Spleen (tissue), 11 donors: ENCODE measurements at regions not wholly inside any gene's neighbourhood (a gene's known extent, or its start where the extent isn't known, plus 50 kb on each side); places are given as distances from the start of the nearest gene placed in this dataset.

Source experiments
- DNase-seq: peaks from one replicate; pipeline ENCODE4 v3.0.0-alpha.2; 2020
- H3K27ac ChIP-seq, 8 donors: fragments of 200-600 bp; sonication (generic) in 7 of 8; 1 replicate in 4 of 8; 2 replicates in 4 of 8; pipeline versions ENCODE4 v1.5.0 to v1.8.0; 2016 to 2021; ENCODE audit warnings: inconsistent platforms in 4 of 8, mild to moderate bottlenecking in 4 of 8, moderate library complexity in 1 of 8
- H3K27me3 ChIP-seq, 7 donors: fragments of 200-600 bp; sonication (generic) in 6 of 7; replicated peaks in 1 of 7; 1 replicate in 4 of 7; 2 replicates in 3 of 7; pipeline versions ENCODE4 v1.5.0 to v1.8.0; 2016 to 2021; ENCODE audit warnings: inconsistent platforms in 3 of 7, mild to moderate bottlenecking in 1 of 7
- H3K36me3 ChIP-seq, 6 donors: fragments of 200-600 bp; sonication (generic) in 5 of 6; 1 replicate in 4 of 6; 2 replicates in 2 of 6; pipeline versions ENCODE4 v1.5.0 to v1.8.0; 2016 to 2021; ENCODE audit warnings: inconsistent platforms in 2 of 6
- H3K4me1 ChIP-seq, 6 donors: fragments of 200-600 bp; sonication (generic) in 5 of 6; 1 replicate in 3 of 6; 2 replicates in 3 of 6; pipeline versions ENCODE4 v1.5.0 to v1.8.0; 2016 to 2021; ENCODE audit warnings: inconsistent platforms in 3 of 6
- H3K4me3 ChIP-seq, 8 donors: fragments of 200-600 bp; sonication (generic) in 7 of 8; 1 replicate in 4 of 8; 2 replicates in 4 of 8; pipeline versions ENCODE4 v1.5.0 to v1.8.0; 2016 to 2021; ENCODE audit warnings: inconsistent platforms in 4 of 8, mild to moderate bottlenecking in 4 of 8, moderate library complexity in 2 of 8
- H3K9me3 ChIP-seq, 8 donors: fragments of 200-600 bp; sonication (generic) in 7 of 8; 1 replicate in 4 of 8; 2 replicates in 4 of 8; pipeline versions ENCODE4 v1.5.0 to v1.8.0; 2016 to 2021; ENCODE audit warnings: inconsistent platforms in 4 of 8
- POLR2A ChIP-seq, 3 donors: fragments of 450-650 bp; IDR thresholded peaks; one replicate each; pipeline ENCODE4 v1.5.1; 2017; ENCODE audit warnings: antibody characterized with exemption in 3 of 3, mild to moderate bottlenecking in 1 of 3
- POLR2AphosphoS5 ChIP-seq, 3 donors: sonication (generic); formaldehyde crosslinking; IDR thresholded peaks; one replicate each; pipeline ENCODE4 v1.5.1; 2017; ENCODE audit warnings: antibody characterized with exemption in 3 of 3
- WGBS, 5 donors: extraction: QIAGEN DNeasy Blood & Tissue Kit in 3 of 5; methylation state at CpG; one replicate each; pipeline versions ENCODE4 v1.1.5 to v1.1.7; 2013 to 2018; 5-methylcytosine and 5-hydroxymethylcytosine counted together
- intact Hi-C: fragments of 100-400 bp; cut with DNase I; formaldehyde crosslinking; loops from one replicate; pipeline ENCODE4 v1.15.0; 2023; ENCODE audit warnings: low total_unique reads
- TF ChIP-seq, protein P1 (sequence below), 11 experiments: fragments of 200-600 bp in 7 of 11; fragments of 450-650 bp in 4 of 11; sonication (generic) in 4 of 11; IDR thresholded peaks in 8 of 11; conservative IDR thresholded peaks in 3 of 11; 1 replicate in 7 of 11; 2 replicates in 4 of 11; pipeline versions ENCODE4 v1.4.0 to v1.8.0; 2016 to 2021; ENCODE audit warnings: antibody characterized with exemption in 11 of 11, inconsistent platforms in 4 of 11, mild to moderate bottlenecking in 1 of 11
- donor health status: healthy with polysubstance abuse.
- donor health status: DM: no; HTN: no; CAD: no; lungs with moderate emphysema.
- donor health status: DM: no; HTN: no; CAD: no.
- donor health status: Bipolar disorder and iron deficiency.
- donor health status: healthy.
- donor health status: DM: no; HTN: no; CAD: no.
- donor health status: DM: yes; HTN: yes; CAD: no.

DNA sequence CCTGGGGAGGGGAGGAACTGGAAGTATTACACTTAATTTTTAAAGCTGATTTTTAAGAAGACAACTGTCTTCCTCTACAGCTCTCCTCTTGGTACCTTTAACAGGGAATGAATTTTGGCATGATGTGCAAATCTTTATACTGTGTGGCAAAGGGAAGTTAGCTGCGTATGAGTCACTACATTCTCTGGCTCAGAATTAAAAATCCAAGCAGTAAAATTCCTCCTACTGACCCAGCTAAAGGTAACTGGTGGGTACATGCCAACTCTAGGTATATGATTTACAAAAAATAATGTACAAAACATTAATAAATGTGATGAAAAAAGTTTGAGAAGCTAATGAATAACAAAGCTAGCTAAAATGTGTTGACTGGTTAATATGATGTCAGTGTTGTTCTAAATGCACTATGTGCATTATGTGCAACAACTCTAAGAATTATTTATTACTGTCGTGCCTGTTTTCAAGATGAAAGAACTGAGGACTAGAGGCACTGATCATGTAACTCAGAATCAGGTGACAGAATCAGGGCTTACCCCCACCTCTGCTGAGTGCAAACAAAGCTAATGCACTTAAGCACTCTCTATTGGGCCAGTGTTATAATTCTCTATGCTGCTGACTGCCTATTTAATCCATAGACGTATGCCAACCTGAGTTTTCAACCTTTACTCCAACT, 194.7 kb upstream of the CADPS start:
- DNase-seq, result no peak
- Histone ChIP-seq H3K4me1 (no peaks in the 10 kb centered on the region), H3K36me3 (no peaks in the 10 kb centered on the region), H3K4me3 (no peak overlapping the region), H3K9me3 (peaks cover 0 to 16% (median 0%) of the 10 kb centered on the region in 8 donors), H3K27ac (no peak overlapping the region), H3K27me3 (no peaks in the 10 kb centered on the region)
- TF ChIP-seq POLR2AphosphoS5 (IDR thresholded peaks at IDR 0.05) (no peak), POLR2A (IDR thresholded peaks at IDR 0.05) (no peak)
- TF ChIP-seq, protein P1, sequence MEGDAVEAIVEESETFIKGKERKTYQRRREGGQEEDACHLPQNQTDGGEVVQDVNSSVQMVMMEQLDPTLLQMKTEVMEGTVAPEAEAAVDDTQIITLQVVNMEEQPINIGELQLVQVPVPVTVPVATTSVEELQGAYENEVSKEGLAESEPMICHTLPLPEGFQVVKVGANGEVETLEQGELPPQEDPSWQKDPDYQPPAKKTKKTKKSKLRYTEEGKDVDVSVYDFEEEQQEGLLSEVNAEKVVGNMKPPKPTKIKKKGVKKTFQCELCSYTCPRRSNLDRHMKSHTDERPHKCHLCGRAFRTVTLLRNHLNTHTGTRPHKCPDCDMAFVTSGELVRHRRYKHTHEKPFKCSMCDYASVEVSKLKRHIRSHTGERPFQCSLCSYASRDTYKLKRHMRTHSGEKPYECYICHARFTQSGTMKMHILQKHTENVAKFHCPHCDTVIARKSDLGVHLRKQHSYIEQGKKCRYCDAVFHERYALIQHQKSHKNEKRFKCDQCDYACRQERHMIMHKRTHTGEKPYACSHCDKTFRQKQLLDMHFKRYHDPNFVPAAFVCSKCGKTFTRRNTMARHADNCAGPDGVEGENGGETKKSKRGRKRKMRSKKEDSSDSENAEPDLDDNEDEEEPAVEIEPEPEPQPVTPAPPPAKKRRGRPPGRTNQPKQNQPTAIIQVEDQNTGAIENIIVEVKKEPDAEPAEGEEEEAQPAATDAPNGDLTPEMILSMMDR (IDR thresholded peaks at IDR 0.05 in 8 of 11, conservative IDR thresholded peaks at IDR 0.05 in 3 of 11), result no peak
- intact Hi-C loops, result no loop called here
- WGBS, 5 donors, result 51 to 71% (median 65%) methylated on average over 3 of the region's 3 CpGs

DNA sequence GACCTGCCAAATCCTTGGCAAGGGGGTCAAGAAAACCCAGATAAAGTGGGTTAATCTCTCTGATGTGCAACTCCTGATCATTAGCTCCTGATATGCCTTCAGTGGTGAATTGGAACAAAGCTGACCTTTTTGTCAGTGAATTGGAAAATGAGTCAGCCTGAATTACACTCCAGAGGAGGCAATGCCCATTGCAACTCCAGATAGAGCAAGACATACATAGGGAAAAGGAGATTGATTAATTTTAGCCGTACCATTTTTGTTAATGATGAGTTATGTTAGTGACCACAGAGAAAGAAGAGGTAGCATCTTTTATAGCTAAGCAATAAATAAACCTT, 195.2 kb upstream of the CADPS start:
- no peak for TF ChIP-seq POLR2A (IDR thresholded peaks at IDR 0.05)
- no peak for TF ChIP-seq POLR2AphosphoS5 (IDR thresholded peaks at IDR 0.05)
- TF ChIP-seq, protein P1 (IDR thresholded peaks at IDR 0.05 in 8 of 11, conservative IDR thresholded peaks at IDR 0.05 in 3 of 11), result no peak
- no peaks in the 10 kb centered on the region for H3K4me1 ChIP-seq
- no peak overlapping the region for H3K27ac ChIP-seq
- 82 to 97% (median 89%) methylated on average over 1 of the region's 1 CpG for WGBS, 5 donors
- DNase-seq, result no peak
- peaks cover 0 to 16% (median 0%) of the 10 kb centered on the region in 8 donors for H3K9me3 ChIP-seq
- no peaks in the 10 kb centered on the region for H3K27me3 ChIP-seq
- intact Hi-C loops, result no loop called here
- H3K4me3 ChIP-seq, result no peak overlapping the region
- H3K36me3 ChIP-seq, result no peaks in the 10 kb centered on the region

DNA sequence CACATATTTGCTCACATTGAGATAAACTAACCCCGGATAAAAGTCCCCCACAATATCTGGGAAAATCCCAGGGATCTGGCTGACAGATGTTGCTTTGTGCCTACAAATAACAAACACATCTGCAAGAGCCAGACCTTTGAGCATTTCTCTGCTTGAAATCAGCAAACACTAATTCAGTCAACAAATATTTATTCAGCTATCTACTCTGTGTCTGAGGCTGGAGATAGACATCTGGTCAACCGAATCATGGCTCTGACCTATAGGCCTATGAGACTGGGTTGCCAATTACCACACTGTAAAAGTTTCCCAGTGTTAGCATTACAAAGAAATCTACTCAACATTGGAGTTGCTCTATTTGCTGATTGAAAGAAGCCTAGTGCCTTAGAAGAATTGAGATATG, 201.1 kb upstream of the CADPS start:
- no peak overlapping the region for H3K4me3 ChIP-seq
- no peak overlapping the region for H3K27ac ChIP-seq
- WGBS, 5 donors, result 64 to 91% (median 82%) methylated on average over 2 of the region's 2 CpGs
- DNase-seq, result no peak
- H3K27me3 ChIP-seq, result no peaks in the 10 kb centered on the region
- no peaks in the 10 kb centered on the region for H3K36me3 ChIP-seq
- intact Hi-C loops, result no loop called here
- no peak for TF ChIP-seq POLR2A (IDR thresholded peaks at IDR 0.05)
- no peak for TF ChIP-seq POLR2AphosphoS5 (IDR thresholded peaks at IDR 0.05)
- TF ChIP-seq, protein P1 (IDR thresholded peaks at IDR 0.05 in 8 of 11, conservative IDR thresholded peaks at IDR 0.05 in 3 of 11), result no peak
- H3K4me1 ChIP-seq, result no peaks in the 10 kb centered on the region
- peaks cover 0 to 4% (median 0%) of the 10 kb centered on the region in 8 donors for H3K9me3 ChIP-seq

DNA sequence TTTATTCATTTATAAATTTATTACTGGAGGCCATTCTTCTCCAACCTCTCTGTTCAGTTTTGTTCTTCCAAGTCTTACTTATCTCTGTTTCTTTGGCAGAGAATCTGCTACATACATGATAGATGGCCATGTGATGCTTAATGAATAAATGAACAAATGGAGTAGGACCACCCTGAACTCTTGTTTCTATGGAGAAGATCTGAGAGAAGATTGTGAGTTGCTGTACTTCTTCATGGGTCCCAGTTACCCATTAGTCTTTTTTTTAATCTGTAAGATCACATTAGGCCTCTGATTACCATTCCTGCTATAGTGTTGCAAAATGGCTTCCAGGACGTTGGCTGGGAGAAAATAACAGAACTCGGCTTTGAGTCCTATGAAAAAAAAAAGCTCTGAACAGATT, 191.9 kb upstream of the SYNPR start:
- intact Hi-C loops, result no loop called here
- WGBS, 5 donors, result 64 to 74% (median 73%) methylated on average over 2 of the region's 2 CpGs
- H3K36me3 ChIP-seq, result no peaks in the 10 kb centered on the region
- no peak overlapping the region for H3K27ac ChIP-seq
- no peak for DNase-seq
- H3K9me3 ChIP-seq, result peaks cover 0 to 28% (median 22%) of the 10 kb centered on the region in 8 donors
- TF ChIP-seq POLR2A (IDR thresholded peaks at IDR 0.05), result no peak
- TF ChIP-seq POLR2AphosphoS5 (IDR thresholded peaks at IDR 0.05), result no peak
- TF ChIP-seq, protein P1 (IDR thresholded peaks at IDR 0.05 in 8 of 11, conservative IDR thresholded peaks at IDR 0.05 in 3 of 11), result no peak
- no peak overlapping the region for H3K4me3 ChIP-seq
- H3K27me3 ChIP-seq, result no peaks in the 10 kb centered on the region
- no peaks in the 10 kb centered on the region for H3K4me1 ChIP-seq
